Erythroblast (primary cell): ENCODE measurements at regions not wholly inside any gene's neighbourhood (a gene's known extent, or its start where the extent isn't known, plus 50 kb on each side); places are given as distances from the start of the nearest gene placed in this dataset.

Experiments
- GATA1 ChIP-seq: IDR thresholded peaks from 2 replicates; pipeline ENCODE4 v1.6.1; 2011; ENCODE audit warnings: low read depth, mild to moderate bottlenecking, control low read depth, low read length, moderate library complexity
- POLR2A ChIP-seq: IDR thresholded peaks from 2 replicates; pipeline ENCODE4 v1.6.1; 2011; ENCODE audit warnings: mild to moderate bottlenecking, low read length

GRCh38 chr5:143514616-143515335, 111.3 kb upstream of the NR3C1 start:
- no peak for TF ChIP-seq POLR2A
- no peak for TF ChIP-seq GATA1
